ENCODE measurements at regions not wholly inside any gene's neighbourhood (a gene's known extent, or its start where the extent isn't known, plus 50 kb on each side); places are given as distances from the start of the nearest gene placed in this dataset.

GRCh38 chr11:25920356-25920755 is 411.6 kb upstream of the ANO3 start:
- TF ChIP-seq YY1 (IDR thresholded peaks at IDR 0.05; ENCODE audit: insufficient read depth, insufficient read length) = no peak
- no peak for TF ChIP-seq SUZ12 (IDR thresholded peaks at IDR 0.05; ENCODE audit: extremely low read depth, insufficient read depth, insufficient read length)
- TF ChIP-seq ZNF274 (IDR thresholded peaks at IDR 0.05; ENCODE audit: low read depth, low read length) = no peak
- H3K4me1 ChIP-seq (ENCODE audit: insufficient read depth, insufficient read length) = no peaks in the 10 kb centered on the region
- no peaks in the 10 kb centered on the region for H3K27me3 ChIP-seq (ENCODE audit: insufficient read depth, insufficient read length)

GRCh38 chr11:25924586-25924985 is 407.3 kb upstream of the ANO3 start:
- DNase-seq (ENCODE audit: low read depth, low spot score) = no peak
- Histone ChIP-seq H3K4me1 (ENCODE audit: insufficient read depth, insufficient read length) (no peaks in the 10 kb centered on the region), H3K27me3 (ENCODE audit: insufficient read depth, insufficient read length) (no peaks in the 10 kb centered on the region), H3K9ac (ENCODE audit: insufficient read length, low read depth) (no peak overlapping the region), H3K4me3 (ENCODE audit: insufficient read length, low read depth) (no peak overlapping the region), H3K36me3 (ENCODE audit: insufficient read depth, insufficient read length, low read length) (no peaks in the 10 kb centered on the region), H3K9me3 (ENCODE audit: insufficient read depth, low read length) (peaks cover 7% of the 10 kb centered on the region; the same call in 1 of the 2 replicates)
- TF ChIP-seq SUZ12 (IDR thresholded peaks at IDR 0.05; ENCODE audit: extremely low read depth, insufficient read depth, insufficient read length) = no peak
- TF ChIP-seq ZNF274 (IDR thresholded peaks at IDR 0.05; ENCODE audit: low read depth, low read length) = no peak
- no peak for TF ChIP-seq YY1 (IDR thresholded peaks at IDR 0.05; ENCODE audit: insufficient read depth, insufficient read length)

More at GRCh38 chr11:25920356-25920755, 411.6 kb upstream of the ANO3 start:
- no peak for DNase-seq (ENCODE audit: low read depth, low spot score)
- H3K9ac ChIP-seq (ENCODE audit: insufficient read length, low read depth) = no peak overlapping the region
- H3K9me3 ChIP-seq (ENCODE audit: insufficient read depth, low read length) = peaks cover 7% of the 10 kb centered on the region; the same call in 1 of the 2 replicates
- H3K4me3 ChIP-seq (ENCODE audit: insufficient read length, low read depth) = no peak overlapping the region
- H3K36me3 ChIP-seq (ENCODE audit: insufficient read depth, insufficient read length, low read length) = no peaks in the 10 kb centered on the region

GRCh38 chr11:25925359-25925758 is 406.6 kb upstream of the ANO3 start:
- TF ChIP-seq YY1 (IDR thresholded peaks at IDR 0.05; ENCODE audit: insufficient read depth, insufficient read length) (no peak), ZNF274 (IDR thresholded peaks at IDR 0.05; ENCODE audit: low read depth, low read length) (no peak), SUZ12 (IDR thresholded peaks at IDR 0.05; ENCODE audit: extremely low read depth, insufficient read depth, insufficient read length) (no peak)

GRCh38 chr11:25927411-25927953 is 404.4 kb upstream of the ANO3 start:
- Histone ChIP-seq H3K4me3 (ENCODE audit: insufficient read length, low read depth) (no peak overlapping the region), H3K9ac (ENCODE audit: insufficient read length, low read depth) (no peak overlapping the region), H3K4me1 (ENCODE audit: insufficient read depth, insufficient read length) (no peaks in the 10 kb centered on the region), H3K27me3 (ENCODE audit: insufficient read depth, insufficient read length) (no peaks in the 10 kb centered on the region), H3K36me3 (ENCODE audit: insufficient read depth, insufficient read length, low read length) (no peaks in the 10 kb centered on the region), H3K9me3 (ENCODE audit: insufficient read depth, low read length) (peaks cover 4% of the 10 kb centered on the region; the same call in 1 of the 2 replicates)
- DNase-seq (ENCODE audit: low read depth, low spot score) = no peak
- TF ChIP-seq YY1 (IDR thresholded peaks at IDR 0.05; ENCODE audit: insufficient read depth, insufficient read length) (no peak), ZNF274 (IDR thresholded peaks at IDR 0.05; ENCODE audit: low read depth, low read length) (no peak), SUZ12 (IDR thresholded peaks at IDR 0.05; ENCODE audit: extremely low read depth, insufficient read depth, insufficient read length) (no peak)

More at GRCh38 chr11:25925359-25925758, 406.6 kb upstream of the ANO3 start:
- Histone ChIP-seq H3K27me3 (ENCODE audit: insufficient read depth, insufficient read length) (no peaks in the 10 kb centered on the region), H3K4me1 (ENCODE audit: insufficient read depth, insufficient read length) (no peaks in the 10 kb centered on the region), H3K4me3 (ENCODE audit: insufficient read length, low read depth) (no peak overlapping the region), H3K9me3 (ENCODE audit: insufficient read depth, low read length) (peaks cover 7% of the 10 kb centered on the region; the same call in 1 of the 2 replicates), H3K36me3 (ENCODE audit: insufficient read depth, insufficient read length, low read length) (no peaks in the 10 kb centered on the region), H3K9ac (ENCODE audit: insufficient read length, low read depth) (no peak overlapping the region)
- no peak for DNase-seq (ENCODE audit: low read depth, low spot score)

GRCh38 chr11:25928076-25928475 is 403.9 kb upstream of the ANO3 start:
- Histone ChIP-seq H3K27me3 (ENCODE audit: insufficient read depth, insufficient read length) (no peaks in the 10 kb centered on the region), H3K36me3 (ENCODE audit: insufficient read depth, insufficient read length, low read length) (no peaks in the 10 kb centered on the region), H3K9me3 (ENCODE audit: insufficient read depth, low read length) (peaks cover 4% of the 10 kb centered on the region; the same call in 1 of the 2 replicates), H3K9ac (ENCODE audit: insufficient read length, low read depth) (no peak overlapping the region), H3K4me1 (ENCODE audit: insufficient read depth, insufficient read length) (no peaks in the 10 kb centered on the region), H3K4me3 (ENCODE audit: insufficient read length, low read depth) (no peak overlapping the region)
- no peak for TF ChIP-seq ZNF274 (IDR thresholded peaks at IDR 0.05; ENCODE audit: low read depth, low read length)
- TF ChIP-seq YY1 (IDR thresholded peaks at IDR 0.05; ENCODE audit: insufficient read depth, insufficient read length) = no peak
- no peak for TF ChIP-seq SUZ12 (IDR thresholded peaks at IDR 0.05; ENCODE audit: extremely low read depth, insufficient read depth, insufficient read length)
- no peak for DNase-seq (ENCODE audit: low read depth, low spot score)

GRCh38 chr11:25938952-25939351 is 393.0 kb upstream of the ANO3 start:
- no peak for DNase-seq (ENCODE audit: low read depth, low spot score)
- Histone ChIP-seq H3K36me3 (ENCODE audit: insufficient read depth, insufficient read length, low read length) (no peaks in the 10 kb centered on the region), H3K4me3 (ENCODE audit: insufficient read length, low read depth) (no peak overlapping the region), H3K9ac (ENCODE audit: insufficient read length, low read depth) (no peak overlapping the region), H3K27me3 (ENCODE audit: insufficient read depth, insufficient read length) (no peaks in the 10 kb centered on the region), H3K4me1 (ENCODE audit: insufficient read depth, insufficient read length) (no peaks in the 10 kb centered on the region), H3K9me3 (ENCODE audit: insufficient read depth, low read length) (no peaks in the 10 kb centered on the region)
- TF ChIP-seq SUZ12 (IDR thresholded peaks at IDR 0.05; ENCODE audit: extremely low read depth, insufficient read depth, insufficient read length) (no peak), YY1 (IDR thresholded peaks at IDR 0.05; ENCODE audit: insufficient read depth, insufficient read length) (no peak), ZNF274 (IDR thresholded peaks at IDR 0.05; ENCODE audit: low read depth, low read length) (no peak)

- no peak overlapping the region for H3K4me3 ChIP-seq (ENCODE audit: insufficient read length, low read depth)
- no peaks in the 10 kb centered on the region; the same call in 1 of the 2 replicates for H3K9me3 ChIP-seq (ENCODE audit: insufficient read depth, low read length)
- H3K36me3 ChIP-seq (ENCODE audit: insufficient read depth, insufficient read length, low read length) = no peaks in the 10 kb centered on the region
- DNase-seq (ENCODE audit: low read depth, low spot score) = no peak
- no peaks in the 10 kb centered on the region for H3K4me1 ChIP-seq (ENCODE audit: insufficient read depth, insufficient read length)
- TF ChIP-seq SUZ12 (IDR thresholded peaks at IDR 0.05; ENCODE audit: extremely low read depth, insufficient read depth, insufficient read length) = no peak
- TF ChIP-seq YY1 (IDR thresholded peaks at IDR 0.05; ENCODE audit: insufficient read depth, insufficient read length) = no peak
- TF ChIP-seq ZNF274 (IDR thresholded peaks at IDR 0.05; ENCODE audit: low read depth, low read length) = no peak
- H3K27me3 ChIP-seq (ENCODE audit: insufficient read depth, insufficient read length) = no peaks in the 10 kb centered on the region
- no peak overlapping the region for H3K9ac ChIP-seq (ENCODE audit: insufficient read length, low read depth)
Observed at GRCh38 chr11:25939691-25940090, 392.2 kb upstream of the ANO3 start.

Measured in NT2/D1 (cell line).